Endothelial cell (in vitro differentiated cells): ENCODE measurements at regions not wholly inside any gene's neighbourhood (a gene's known extent, or its start where the extent isn't known, plus 50 kb on each side); places are given as distances from the start of the nearest gene placed in this dataset.

ENCODE experiments used
- DNase-seq: peaks from one replicate; pipeline ENCODE4 v3.0.0; 2021; ENCODE audit warnings: low spot score
- H3K27ac Mint-ChIP-seq: one replicate; pipeline ENCODE4 v1.8.0; 2021; ENCODE audit warnings: mixed read lengths, inconsistent platforms; ENCODE audit not compliant: unreplicated experiment
- H3K27me3 Mint-ChIP-seq: one replicate; pipeline ENCODE4 v1.8.0; 2021; ENCODE audit warnings: mild to moderate bottlenecking, moderate library complexity, mixed read lengths, inconsistent platforms; ENCODE audit not compliant: unreplicated experiment
- H3K36me3 Mint-ChIP-seq: one replicate; pipeline ENCODE4 v1.8.0; 2021; ENCODE audit warnings: mild to moderate bottlenecking, low read depth, mixed read lengths, inconsistent platforms; ENCODE audit not compliant: unreplicated experiment
- H3K4me1 Mint-ChIP-seq: one replicate; pipeline ENCODE4 v1.8.0; 2021; ENCODE audit warnings: mild to moderate bottlenecking, mixed read lengths, inconsistent platforms; ENCODE audit not compliant: unreplicated experiment
- H3K4me3 Mint-ChIP-seq: one replicate; pipeline ENCODE4 v1.8.0; 2021; ENCODE audit warnings: mild to moderate bottlenecking, mixed read lengths, inconsistent platforms; ENCODE audit not compliant: unreplicated experiment
- H3K9me3 Mint-ChIP-seq: one replicate; pipeline ENCODE4 v1.8.0; 2021; ENCODE audit warnings: mixed read lengths, inconsistent platforms; ENCODE audit not compliant: unreplicated experiment
- CTCF ChIP-seq: fragments of 200-600 bp; sonication (generic); IDR thresholded peaks from one replicate; pipeline ENCODE4 v1.5.0; 2021; ENCODE audit warnings: antibody characterized with exemption; ENCODE audit not compliant: unreplicated experiment

GRCh38 chr9:119522381-119522780 lies 153.1 kb upstream of the BRINP1 start:
- H3K4me1 Mint-ChIP-seq = no peaks in the 10 kb centered on the region
- no peaks in the 10 kb centered on the region for H3K27me3 Mint-ChIP-seq
- no peak overlapping the region for H3K4me3 Mint-ChIP-seq
- no peaks in the 10 kb centered on the region for H3K9me3 Mint-ChIP-seq
- TF ChIP-seq CTCF = no peak
- DNase-seq = no peak
- no peaks in the 10 kb centered on the region for H3K36me3 Mint-ChIP-seq
- no peak overlapping the region for H3K27ac Mint-ChIP-seq

DNA sequence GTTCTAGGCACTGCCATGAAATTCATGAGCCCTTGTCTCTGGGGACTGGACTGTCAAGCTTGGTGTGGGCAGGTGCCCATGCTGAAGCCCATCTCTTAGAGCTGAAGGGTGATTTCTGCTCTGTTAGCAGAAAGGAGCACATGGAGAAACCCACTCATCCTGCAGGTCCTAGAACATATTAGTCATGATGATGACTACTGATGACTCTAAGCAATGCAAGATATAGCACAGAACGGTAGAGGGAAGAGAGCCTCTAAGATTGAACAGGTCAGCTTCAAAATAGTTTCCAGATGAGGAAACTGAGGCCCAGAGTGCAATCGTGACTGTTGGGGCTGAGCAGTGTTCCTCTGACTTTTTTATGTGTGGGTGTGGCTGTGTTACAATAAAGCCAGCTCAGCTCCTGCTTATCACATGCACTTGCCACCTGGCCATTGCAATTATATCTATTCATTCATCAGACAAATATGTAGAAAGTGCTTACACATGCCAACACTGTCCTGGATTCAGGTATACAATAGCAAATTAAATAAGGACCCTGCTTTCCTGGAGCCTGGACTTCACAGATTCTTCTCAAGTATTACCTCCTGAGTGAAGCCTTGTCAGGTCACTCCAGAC lies 140.2 kb upstream of the BRINP1 start:
- no peak overlapping the region for H3K4me3 Mint-ChIP-seq
- H3K4me1 Mint-ChIP-seq = no peaks in the 10 kb centered on the region
- no peak overlapping the region for H3K27ac Mint-ChIP-seq
- TF ChIP-seq CTCF = no peak
- no peaks in the 10 kb centered on the region for H3K27me3 Mint-ChIP-seq
- DNase-seq = no peak
- H3K9me3 Mint-ChIP-seq = no peaks in the 10 kb centered on the region
- H3K36me3 Mint-ChIP-seq = no peaks in the 10 kb centered on the region

- Mint-ChIP-seq H3K27ac (no peak overlapping the region), H3K4me3 (no peak overlapping the region), H3K9me3 (no peaks in the 10 kb centered on the region), H3K27me3 (no peaks in the 10 kb centered on the region), H3K4me1 (no peaks in the 10 kb centered on the region), H3K36me3 (no peaks in the 10 kb centered on the region)
- no peak for DNase-seq
- TF ChIP-seq CTCF = no peak
These were observed 132.1 kb upstream of the BRINP1 start for GRCh38 chr9:119501374-119501773.

GRCh38 chr9:119500072-119500771 lies 131.0 kb upstream of the BRINP1 start:
- Mint-ChIP-seq H3K36me3 (no peaks in the 10 kb centered on the region), H3K4me1 (peaks cover 4% of the 10 kb centered on the region), H3K9me3 (no peaks in the 10 kb centered on the region), H3K27me3 (no peaks in the 10 kb centered on the region), H3K4me3 (no peak overlapping the region), H3K27ac (no peak overlapping the region)
- TF ChIP-seq CTCF = no peak
- DNase-seq = no peak

DNA sequence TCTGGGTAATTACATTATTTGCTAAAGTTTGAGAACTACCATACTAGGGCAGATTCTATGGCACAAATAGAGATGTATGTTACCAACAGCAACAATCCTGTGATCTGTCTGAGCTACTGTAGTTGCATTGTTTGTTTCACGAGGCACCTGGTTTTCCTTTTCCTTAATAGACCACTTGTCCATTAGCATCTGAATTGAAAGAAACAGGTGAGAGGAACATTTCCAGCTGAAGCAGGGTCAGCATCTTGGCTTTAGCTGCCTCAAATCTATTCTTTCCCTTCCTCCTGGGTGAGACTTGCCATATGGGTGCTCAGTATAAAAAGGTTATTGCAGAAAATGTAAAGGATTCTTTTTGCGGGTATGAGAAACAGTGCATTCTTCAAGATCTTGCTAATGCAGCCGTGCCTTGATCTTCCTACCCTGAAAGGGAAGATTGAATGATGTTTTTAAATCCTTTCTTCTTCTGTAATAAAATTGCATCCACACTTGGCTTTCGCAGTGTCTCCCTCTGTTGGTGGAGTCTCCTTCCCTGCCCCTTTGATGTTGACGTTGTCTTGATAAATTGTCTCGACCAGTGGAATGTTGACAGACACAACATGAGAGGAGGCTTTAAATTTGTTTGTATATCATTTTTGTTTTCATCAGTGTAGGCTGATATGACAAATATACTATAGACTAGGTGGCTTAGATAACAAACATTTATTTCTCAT lies 118.0 kb upstream of the BRINP1 start:
- no peak for TF ChIP-seq CTCF
- Mint-ChIP-seq H3K27ac (no peak overlapping the region), H3K27me3 (no peaks in the 10 kb centered on the region)

More for the DNA sequence above, 118.0 kb upstream of the BRINP1 start:
- H3K4me3 Mint-ChIP-seq = no peak overlapping the region
- H3K9me3 Mint-ChIP-seq = no peaks in the 10 kb centered on the region
- no peaks in the 10 kb centered on the region for H3K36me3 Mint-ChIP-seq
- H3K4me1 Mint-ChIP-seq = no peaks in the 10 kb centered on the region
- no peak for DNase-seq
